Tibial nerve (tissue), 4 donors: ENCODE measurements at regions not wholly inside any gene's neighbourhood (a gene's known extent, or its start where the extent isn't known, plus 50 kb on each side); places are given as distances from the start of the nearest gene placed in this dataset.

Source experiments
- DNase-seq, 2 donors: peaks; one replicate each; pipeline ENCODE4 v3.0.0-alpha.2; 2019; ENCODE audit warnings: low spot score in 2 of 2
- H3K27ac ChIP-seq, 4 donors: fragments of 200-600 bp; sonication (generic) in 3 of 4; one replicate each; pipeline ENCODE4 v1.5.1; 2017 to 2019; ENCODE audit warnings: mild to moderate bottlenecking in 1 of 4
- H3K27me3 ChIP-seq, 2 donors: fragments of 200-600 bp; sonication (generic) in 1 of 2; one replicate each; pipeline versions ENCODE4 v1.5.1 to v1.6.0; 2017 to 2019
- H3K36me3 ChIP-seq, 3 donors: fragments of 200-600 bp; sonication (generic); one replicate each; pipeline ENCODE4 v1.5.1; 2018 to 2019
- H3K4me1 ChIP-seq, 4 donors: fragments of 200-600 bp; sonication (generic) in 3 of 4; one replicate each; pipeline ENCODE4 v1.5.1; 2017 to 2019
- H3K4me3 ChIP-seq, 4 donors: fragments of 200-600 bp; sonication (generic) in 3 of 4; one replicate each; pipeline ENCODE4 v1.5.1; 2017 to 2019; ENCODE audit warnings: mild to moderate bottlenecking in 1 of 4, moderate library complexity in 1 of 4
- H3K9me3 ChIP-seq, 4 donors: fragments of 200-600 bp; sonication (generic) in 3 of 4; one replicate each; pipeline ENCODE4 v1.5.1; 2017 to 2019
- CTCF ChIP-seq, 5 experiments: fragments of 200-600 bp in 3 of 5; fragments of 450-650 bp in 2 of 5; sonication (generic) in 3 of 5; IDR thresholded peaks; one replicate each; pipeline ENCODE4 v1.5.1; 2016 to 2019; ENCODE audit warnings: antibody characterized with exemption in 5 of 5, mild to moderate bottlenecking in 3 of 5, moderate library complexity in 2 of 5
- EP300 ChIP-seq, 2 donors: sonication (generic); formaldehyde crosslinking; IDR thresholded peaks; one replicate each; pipeline ENCODE4 v1.6.1; 2017; ENCODE audit warnings: antibody characterized with exemption in 2 of 2, mild to moderate bottlenecking in 1 of 2
- POLR2A ChIP-seq, 2 donors: fragments of 450-650 bp; IDR thresholded peaks; one replicate each; pipeline ENCODE4 v1.6.1; 2017; ENCODE audit warnings: antibody characterized with exemption in 2 of 2, mild to moderate bottlenecking in 2 of 2, moderate library complexity in 2 of 2
- WGBS, 2 donors: methylation state at CpG; one replicate each; pipeline ENCODE4 v1.1.5; 2018; 5-methylcytosine and 5-hydroxymethylcytosine counted together

- DNase-seq: no peak
- TF ChIP-seq CTCF (IDR thresholded peaks at IDR 0.05) (no peak), POLR2A (IDR thresholded peaks at IDR 0.05) (no peak), EP300 (IDR thresholded peaks at IDR 0.05) (no peak)
- no peak overlapping the region for H3K4me3 ChIP-seq
- H3K36me3 ChIP-seq: no peaks in the 10 kb centered on the region
- H3K27me3 ChIP-seq: no peaks in the 10 kb centered on the region
- no peaks in the 10 kb centered on the region for H3K4me1 ChIP-seq
- H3K9me3 ChIP-seq: no peaks in the 10 kb centered on the region
- H3K27ac ChIP-seq: no peak overlapping the region
- WGBS, 2 donors: 46 to 54% methylated on average over 2 of the region's 2 CpGs
Observed at GRCh38 chr9:11045589-11045988, 432.8 kb upstream of the PTPRD start.

- TF ChIP-seq EP300 (IDR thresholded peaks at IDR 0.05) (no peak), CTCF (IDR thresholded peaks at IDR 0.05) (no peak), POLR2A (IDR thresholded peaks at IDR 0.05) (no peak)
- Histone ChIP-seq H3K4me3 (no peak overlapping the region), H3K4me1 (no peaks in the 10 kb centered on the region), H3K27me3 (no peaks in the 10 kb centered on the region), H3K27ac (no peak overlapping the region), H3K9me3 (no peaks in the 10 kb centered on the region), H3K36me3 (no peaks in the 10 kb centered on the region)
- no peak for DNase-seq
Observed at GRCh38 chr9:11063263-11063662, 450.5 kb upstream of the PTPRD start.

- TF ChIP-seq POLR2A (IDR thresholded peaks at IDR 0.05) (no peak), EP300 (IDR thresholded peaks at IDR 0.05) (no peak), CTCF (IDR thresholded peaks at IDR 0.05) (no peak)
- no peak overlapping the region for H3K4me3 ChIP-seq
- H3K9me3 ChIP-seq: no peaks in the 10 kb centered on the region
- no peaks in the 10 kb centered on the region for H3K36me3 ChIP-seq
- H3K27me3 ChIP-seq: no peaks in the 10 kb centered on the region
- H3K4me1 ChIP-seq: no peaks in the 10 kb centered on the region
- no peak for DNase-seq
- WGBS, 2 donors: 83 to 88% methylated on average over 9 of the region's 9 CpGs
- H3K27ac ChIP-seq: no peak overlapping the region
Observed at GRCh38 chr9:11064909-11065308, 452.1 kb upstream of the PTPRD start.

GRCh38 chr9:11072176-11072575, 459.4 kb upstream of the PTPRD start:
- 0 to 4% methylated on average over 1 of the region's 1 CpG for WGBS, 2 donors

GRCh38 chr9:11086561-11086960, 473.8 kb upstream of the PTPRD start:
- no peaks in the 10 kb centered on the region for H3K4me1 ChIP-seq
- no peak overlapping the region for H3K27ac ChIP-seq
- no peaks in the 10 kb centered on the region for H3K27me3 ChIP-seq
- no peak for DNase-seq
- no peaks in the 10 kb centered on the region for H3K9me3 ChIP-seq
- 81 to 86% methylated on average over 2 of the region's 2 CpGs for WGBS, 2 donors
- no peak overlapping the region for H3K4me3 ChIP-seq
- H3K36me3 ChIP-seq: no peaks in the 10 kb centered on the region
- TF ChIP-seq CTCF (IDR thresholded peaks at IDR 0.05) (no peak), EP300 (IDR thresholded peaks at IDR 0.05) (no peak), POLR2A (IDR thresholded peaks at IDR 0.05) (no peak)

More at GRCh38 chr9:11072176-11072575, 459.4 kb upstream of the PTPRD start:
- no peaks in the 10 kb centered on the region for H3K27me3 ChIP-seq
- no peaks in the 10 kb centered on the region for H3K36me3 ChIP-seq
- H3K4me1 ChIP-seq: no peaks in the 10 kb centered on the region
- no peaks in the 10 kb centered on the region for H3K9me3 ChIP-seq
- TF ChIP-seq POLR2A (IDR thresholded peaks at IDR 0.05): no peak
- TF ChIP-seq EP300 (IDR thresholded peaks at IDR 0.05): no peak
- no peak for TF ChIP-seq CTCF (IDR thresholded peaks at IDR 0.05)
- no peak for DNase-seq
- H3K27ac ChIP-seq: no peak overlapping the region
- H3K4me3 ChIP-seq: no peak overlapping the region
